Adrenal gland (tissue), 5 donors: ENCODE measurements at regions not wholly inside any gene's neighbourhood (a gene's known extent, or its start where the extent isn't known, plus 50 kb on each side); places are given as distances from the start of the nearest gene placed in this dataset.

Source experiments
- CTCF ChIP-seq, 6 experiments: fragments of 450-650 bp in 4 of 6; fragments of 200-600 bp in 2 of 6; sonication (generic) in 1 of 6; IDR thresholded peaks; 1 replicate in 5 of 6; 2 replicates in 1 of 6; pipeline versions ENCODE4 v1.5.1 to v1.8.0; 2016 to 2021; ENCODE audit warnings: antibody characterized with exemption in 6 of 6, mild to moderate bottlenecking in 2 of 6, moderate library complexity in 1 of 6
- POLR2A ChIP-seq, 2 donors: fragments of 450-650 bp; IDR thresholded peaks; one replicate each; pipeline ENCODE4 v1.6.1; 2017; ENCODE audit warnings: antibody characterized with exemption in 2 of 2, mild to moderate bottlenecking in 2 of 2, moderate library complexity in 1 of 2
- donor health status: DM: no; HTN: no; CAD: no.

GRCh38 chr12:45581112-45581511 is 148.4 kb upstream of the ARID2 start:
- TF ChIP-seq POLR2A (IDR thresholded peaks at IDR 0.05) (no peak), CTCF (IDR thresholded peaks at IDR 0.05) (no peak)
